Colon (tissue), 2 donors: ENCODE measurements at regions not wholly inside any gene's neighbourhood (a gene's known extent, or its start where the extent isn't known, plus 50 kb on each side); places are given as distances from the start of the nearest gene placed in this dataset.

Experiments used
- FAIRE-seq: peaks from 2 replicates; lab custom pipeline; 2012; peaks lifted over from hg19 to GRCh38; lab: Jason Lieb, UNC
- donor health status: control.
- donor health status: control.

DNA sequence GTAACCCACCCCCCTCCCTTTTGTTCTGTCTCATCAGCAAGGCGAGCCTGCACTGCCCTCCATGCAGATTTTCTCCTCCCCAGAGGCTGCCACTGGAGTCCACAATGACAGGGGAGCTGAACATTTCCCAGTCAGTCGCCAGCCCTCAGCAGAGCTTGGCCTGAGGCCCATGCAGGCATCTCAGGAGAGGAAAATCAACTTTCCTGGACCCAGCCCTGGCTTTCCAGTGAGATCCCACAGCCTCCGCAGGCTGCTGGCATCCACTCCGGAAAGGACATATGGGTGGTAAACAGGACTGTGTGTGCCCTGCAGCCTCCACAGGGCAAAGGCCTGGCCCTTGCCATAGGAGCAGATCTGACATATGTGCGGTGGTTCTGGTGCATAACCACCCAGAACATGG, 253.8 kb downstream of the TNS1 start:
- no peak for FAIRE-seq

DNA sequence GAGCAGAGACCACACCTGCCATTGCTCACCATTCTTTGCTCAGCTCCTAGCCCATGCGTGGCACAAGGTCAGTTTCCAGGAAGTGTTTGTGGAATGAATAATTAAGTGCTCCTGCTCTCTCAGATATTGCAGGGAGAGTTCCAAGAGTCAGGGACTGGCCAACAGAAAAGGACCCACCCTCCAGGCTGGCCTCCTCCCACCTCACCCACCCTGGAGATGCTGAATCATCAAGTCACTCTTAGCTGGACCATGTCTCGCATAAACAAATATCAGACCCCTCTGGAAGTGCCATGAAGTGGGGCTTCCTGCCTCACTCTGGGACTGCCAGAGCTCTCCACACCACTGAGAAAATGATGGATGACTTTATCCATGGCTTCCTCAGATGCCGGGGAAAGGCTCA, 256.0 kb downstream of the TNS1 start:
- no peak for FAIRE-seq

DNA sequence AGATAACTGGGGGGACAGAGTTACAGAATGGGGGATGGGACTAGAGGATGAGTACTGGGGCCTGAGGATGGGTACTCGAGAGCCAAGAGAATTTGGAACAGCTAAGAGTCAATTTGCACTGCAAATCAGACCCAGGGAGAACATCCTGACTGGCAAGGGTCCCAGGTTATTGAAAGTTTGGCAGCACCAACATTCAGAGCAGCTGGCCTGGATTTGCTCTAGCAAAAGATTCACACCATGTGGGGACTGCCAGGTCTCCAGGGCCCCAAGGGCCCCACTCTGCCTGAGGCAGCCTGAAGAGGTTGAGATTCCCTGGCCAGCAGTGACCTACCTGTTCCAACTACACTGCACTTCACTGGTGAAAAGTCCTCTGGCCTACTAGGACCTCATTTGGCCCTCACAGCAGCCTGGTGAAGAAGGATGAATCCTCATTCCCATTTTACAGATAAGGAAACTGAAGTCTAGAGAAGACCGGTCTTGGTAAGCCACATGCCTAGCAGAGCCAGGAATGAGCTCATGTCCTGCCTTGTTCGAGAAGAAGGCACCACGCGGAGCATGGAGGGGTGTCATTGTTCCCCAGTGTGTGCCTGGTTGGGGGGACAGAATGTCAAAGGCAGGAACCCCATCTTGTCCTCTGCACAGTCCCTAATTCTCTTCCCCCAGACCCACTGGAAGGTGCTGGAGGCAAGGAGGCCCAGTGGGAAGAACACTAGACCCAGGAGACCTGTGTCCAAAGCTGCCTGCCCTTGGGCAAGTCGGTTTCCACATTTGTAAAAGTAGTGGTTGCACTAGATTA, 258.6 kb downstream of the TNS1 start:
- no peak for FAIRE-seq

DNA sequence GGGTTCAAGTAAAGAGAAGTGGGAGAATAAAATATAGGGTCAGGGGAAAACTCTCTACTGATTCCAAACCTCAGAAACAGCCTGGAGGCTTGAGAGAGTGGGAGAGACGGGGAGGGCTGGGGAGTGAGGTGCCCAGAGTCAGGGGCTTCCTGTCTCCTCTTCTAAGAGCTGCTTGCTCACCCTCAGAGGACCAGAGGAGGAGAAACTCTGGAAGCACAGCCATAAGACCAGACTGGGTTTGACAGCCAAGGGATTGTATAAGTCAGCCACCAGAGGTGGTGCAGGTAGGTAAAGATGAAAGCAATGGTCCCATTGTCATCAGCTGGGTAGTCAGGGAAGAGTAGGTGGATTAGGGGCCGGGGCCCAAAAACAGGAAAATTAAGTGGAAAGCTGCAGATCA, 259.4 kb downstream of the TNS1 start:
- FAIRE-seq: no peak

DNA sequence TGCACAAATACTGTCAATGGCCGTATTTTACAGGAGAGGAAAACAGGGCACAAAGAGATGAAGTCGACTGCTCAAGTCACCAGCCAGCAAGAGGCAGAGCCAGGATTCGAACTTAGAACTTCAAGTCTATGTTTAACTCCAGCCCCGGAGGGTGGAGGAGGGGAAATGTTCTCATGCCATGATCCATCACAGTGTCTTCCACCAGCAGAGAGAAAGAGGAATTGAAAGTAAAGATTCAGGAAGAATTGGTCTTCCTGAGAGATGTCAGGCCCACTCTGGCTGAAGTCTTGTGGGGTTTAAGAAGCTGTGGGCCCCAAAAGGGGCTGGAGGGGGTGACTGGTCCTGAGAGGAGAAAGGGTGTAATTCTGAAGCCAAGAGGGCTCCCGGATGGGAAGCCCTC, 260.0 kb downstream of the TNS1 start:
- no peak for FAIRE-seq

DNA sequence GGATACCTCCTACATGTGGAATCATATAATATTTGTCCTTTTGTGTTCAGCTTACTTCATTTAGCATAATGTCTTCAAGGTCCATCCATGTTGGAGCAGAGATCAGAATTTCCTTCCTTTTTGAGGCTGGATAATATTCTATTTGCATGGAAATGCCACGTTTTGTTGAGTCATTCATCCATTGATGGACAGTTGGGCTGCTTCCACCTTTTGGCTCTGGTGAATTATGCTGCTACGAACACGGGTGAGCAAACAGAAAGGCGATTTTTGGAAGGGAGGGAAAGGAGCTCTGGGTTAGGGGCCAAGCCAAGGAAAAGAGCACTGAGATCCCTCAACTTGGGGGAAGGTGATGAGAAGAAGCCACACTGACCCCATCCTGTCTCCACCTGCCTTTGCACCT, 260.5 kb downstream of the TNS1 start:
- no peak for FAIRE-seq

DNA sequence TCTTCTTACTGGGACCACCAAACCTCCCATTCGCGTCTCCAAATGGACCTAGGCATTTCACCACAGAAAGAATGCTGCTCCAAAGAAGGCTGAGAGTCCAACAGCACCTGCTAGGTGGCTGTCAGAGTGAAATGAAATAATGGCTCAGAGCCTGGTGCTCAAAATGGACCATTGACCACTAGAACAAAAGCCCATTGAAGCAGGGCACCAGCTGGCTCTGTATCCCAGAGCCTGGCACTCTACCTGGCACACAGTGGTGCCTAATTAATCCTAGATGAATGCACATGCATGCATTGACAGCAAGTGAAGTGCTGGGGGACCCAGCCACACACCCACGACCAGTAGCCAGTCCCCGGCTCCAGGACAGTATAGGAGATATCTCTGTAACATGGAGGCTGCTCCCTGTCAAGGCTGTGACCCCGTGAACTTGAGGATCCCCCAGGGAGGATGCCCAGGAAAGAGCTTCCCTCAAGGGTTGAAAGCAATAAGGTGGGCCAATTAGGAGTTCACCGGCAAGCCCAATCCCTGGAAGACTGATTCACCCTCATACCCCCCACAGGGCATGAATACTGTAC, 261.3 kb downstream of the TNS1 start:
- FAIRE-seq: no peak

DNA sequence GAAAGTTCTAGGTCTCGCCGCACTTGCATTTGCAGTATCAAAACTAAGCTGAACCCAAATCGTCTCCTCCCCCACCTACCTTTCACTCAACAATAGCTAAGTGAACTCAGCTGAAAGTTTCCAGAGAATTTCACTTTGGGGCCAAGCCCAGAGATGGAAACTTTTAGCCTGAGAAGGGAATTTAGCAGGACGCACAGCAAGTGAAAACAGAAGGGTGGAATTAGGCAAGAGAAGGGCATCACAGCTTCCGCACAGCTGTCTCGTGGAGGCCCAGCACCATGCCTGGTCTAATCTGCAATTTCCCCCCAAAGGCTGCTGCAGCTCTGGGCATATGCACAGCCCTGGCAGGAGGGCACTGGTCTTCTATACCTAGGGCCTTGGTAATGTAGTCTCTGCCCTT, 262.0 kb downstream of the TNS1 start:
- FAIRE-seq: no peak

- no peak for FAIRE-seq
These were observed 262.6 kb downstream of the TNS1 start for GRCh38 chr2:217740178-217740577.

- no peak for FAIRE-seq
These were observed 263.1 kb downstream of the TNS1 start for GRCh38 chr2:217739741-217740140.

GRCh38 chr2:217738061-217738460, 264.7 kb downstream of the TNS1 start:
- FAIRE-seq: no peak

GRCh38 chr2:217736776-217737550, 265.8 kb downstream of the TNS1 start:
- FAIRE-seq: no peak

DNA sequence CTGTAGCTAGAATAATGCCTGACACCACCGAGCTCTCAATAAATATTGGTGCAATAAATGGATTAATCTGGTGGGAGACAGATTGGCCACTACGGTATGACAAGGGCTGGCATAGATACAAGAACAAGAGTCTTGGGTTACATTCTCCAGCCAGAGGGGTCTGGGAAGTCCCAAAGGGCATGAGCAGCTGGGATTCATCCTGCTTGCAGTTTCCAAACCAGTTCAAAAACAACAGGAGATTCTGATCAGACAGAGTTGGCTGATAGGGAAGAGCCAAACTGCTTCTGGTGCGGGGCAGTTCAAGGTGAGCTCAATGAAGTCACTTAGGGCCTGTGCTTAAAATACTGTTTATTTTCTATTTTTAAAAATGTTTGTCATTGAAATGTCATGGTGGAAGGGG, 266.9 kb downstream of the TNS1 start:
- FAIRE-seq: no peak

DNA sequence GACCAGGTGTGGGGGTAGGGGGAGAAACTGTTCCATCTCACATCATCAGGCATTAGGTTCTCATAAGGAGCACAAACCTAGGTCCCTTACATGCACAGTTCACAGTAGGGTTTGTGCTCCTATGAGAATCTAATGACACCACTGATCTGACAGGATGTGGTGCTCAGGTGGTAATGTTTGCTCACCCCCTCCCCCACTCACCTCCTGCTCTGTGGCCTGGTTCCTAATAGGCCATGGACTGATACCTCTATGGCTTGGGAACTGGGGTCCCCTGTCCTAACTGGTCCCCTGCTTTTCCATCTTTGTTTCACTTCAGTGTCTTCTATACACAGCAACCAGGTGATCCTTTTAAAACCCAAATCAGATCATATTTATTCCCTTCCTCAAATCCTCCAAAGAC, 267.8 kb downstream of the TNS1 start:
- no peak for FAIRE-seq

DNA sequence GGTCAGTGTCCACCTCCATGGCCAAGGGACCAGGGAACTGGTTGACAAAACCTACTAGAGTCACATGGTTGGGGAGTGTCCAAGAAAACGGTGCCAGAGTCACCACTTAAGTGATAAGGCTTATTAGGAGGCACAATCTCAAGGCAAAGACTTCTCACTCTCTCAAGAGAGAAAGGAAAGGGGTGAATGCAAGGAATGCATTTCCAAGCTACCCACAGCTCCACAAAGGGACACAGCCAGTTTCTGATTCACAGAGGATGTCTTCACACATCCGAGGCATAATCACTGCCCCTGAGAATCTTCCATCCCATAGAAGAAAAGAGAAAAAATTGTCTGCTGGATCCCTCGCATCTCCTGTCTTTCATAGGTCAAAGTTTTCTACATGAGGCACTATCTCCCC, 269.3 kb downstream of the TNS1 start:
- FAIRE-seq: no peak

- no peak for FAIRE-seq
These were observed 269.8 kb downstream of the TNS1 start for GRCh38 chr2:217732992-217733391.

DNA sequence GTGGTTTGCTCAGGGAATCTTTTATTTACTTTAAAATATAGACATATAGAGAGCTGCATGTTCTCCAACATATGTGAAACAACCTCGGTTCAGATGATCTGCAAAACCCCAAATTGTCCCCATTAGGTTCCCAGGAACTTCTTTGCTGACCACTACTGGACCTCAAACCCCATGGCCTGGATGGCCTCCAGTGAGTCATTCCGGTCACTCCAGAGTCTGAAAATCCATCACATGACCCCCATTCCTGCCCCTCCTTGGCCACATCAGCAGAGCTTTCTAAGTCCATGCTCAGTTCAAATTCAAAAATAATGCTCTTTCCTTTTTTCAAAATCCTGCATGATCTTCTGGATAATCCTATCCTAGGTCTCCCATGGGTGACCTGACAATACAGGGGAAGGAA, 271.0 kb downstream of the TNS1 start:
- FAIRE-seq: no peak

DNA sequence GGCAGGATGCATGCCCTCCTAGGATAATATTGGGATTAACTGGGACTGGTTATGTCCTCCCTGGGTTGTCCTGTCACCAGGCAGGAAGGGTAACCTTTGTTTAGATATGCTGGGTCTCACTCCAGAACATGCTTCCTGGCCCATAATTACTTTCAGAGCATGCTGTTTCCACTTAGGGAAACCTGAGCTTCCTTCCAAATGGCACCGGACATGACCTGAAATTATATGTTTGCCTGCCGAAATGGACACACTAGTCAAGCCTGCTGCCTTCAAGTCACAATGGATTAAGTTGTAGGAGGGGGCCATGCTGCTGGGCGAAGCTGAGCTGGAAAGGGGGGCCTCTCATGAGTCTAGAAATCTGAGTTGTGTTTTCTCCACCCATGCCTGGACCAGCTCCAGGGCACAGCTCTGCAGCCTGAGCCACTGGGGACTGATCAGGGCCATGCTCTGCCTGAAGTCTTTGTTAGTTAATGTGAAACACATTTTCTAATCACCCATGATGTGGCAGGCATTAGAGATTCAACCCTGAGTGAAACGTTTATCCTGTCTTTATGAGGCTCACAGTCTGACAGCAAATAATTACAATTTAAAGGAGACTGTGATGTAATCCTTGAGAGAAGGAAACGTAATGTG, 273.3 kb downstream of the TNS1 start:
- FAIRE-seq: no peak

- no peak for FAIRE-seq
These were observed 275.0 kb downstream of the TNS1 start for GRCh38 chr2:217727801-217728200.

DNA sequence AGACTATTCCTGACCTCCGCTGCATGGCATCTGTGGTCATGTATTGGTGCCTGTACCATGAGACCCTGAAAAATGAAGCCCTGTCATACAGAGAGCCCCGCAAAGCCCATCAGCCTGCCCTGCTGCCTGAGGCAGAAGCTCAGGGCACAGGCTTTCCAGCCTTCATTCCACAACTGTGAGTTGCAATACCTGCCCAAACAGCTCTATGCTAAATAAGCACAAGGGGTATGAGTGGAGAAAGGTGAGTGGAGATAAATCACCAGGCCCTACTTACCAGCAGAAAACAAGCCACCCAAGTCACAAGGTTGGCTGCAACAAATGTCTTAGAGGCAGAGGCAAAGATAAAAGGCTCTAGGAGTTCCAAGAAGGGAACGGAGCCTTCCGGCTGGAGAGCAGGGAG, 277.4 kb downstream of the TNS1 start:
- FAIRE-seq: no peak

- no peak for FAIRE-seq
These were observed 278.3 kb downstream of the TNS1 start for GRCh38 chr2:217724471-217724870.

GRCh38 chr2:217723981-217724380, 278.8 kb downstream of the TNS1 start:
- FAIRE-seq: no peak

DNA sequence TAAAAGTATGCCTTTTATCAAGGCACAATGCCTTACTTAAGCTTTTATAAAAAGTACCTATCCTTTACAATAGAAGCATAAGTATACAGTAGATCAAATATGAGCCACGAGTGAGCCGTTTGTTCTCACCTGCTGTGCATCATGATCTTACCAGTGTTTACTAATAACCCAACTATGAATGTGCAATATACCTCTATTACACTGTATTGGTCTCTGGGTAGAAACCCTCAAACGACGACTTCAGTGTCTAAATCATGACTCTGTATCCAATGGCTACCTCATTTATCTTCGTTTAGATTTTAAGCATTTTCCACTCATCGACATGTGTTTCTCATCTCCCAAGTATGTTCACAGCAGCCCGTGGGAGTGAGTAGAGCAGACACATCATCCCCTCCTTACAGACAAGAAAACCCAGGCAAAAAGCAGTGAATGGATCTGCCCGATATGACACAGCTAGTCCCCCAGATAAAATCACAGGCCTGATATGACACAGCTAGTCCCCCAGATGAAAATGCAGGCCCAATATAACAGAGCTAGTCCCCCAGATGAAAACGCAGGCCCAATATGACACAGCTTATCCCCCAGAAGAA, 279.8 kb downstream of the TNS1 start:
- FAIRE-seq: no peak
